Retinal pigment epithelial cell (primary cell): ENCODE measurements at regions not wholly inside any gene's neighbourhood (a gene's known extent, or its start where the extent isn't known, plus 50 kb on each side); places are given as distances from the start of the nearest gene placed in this dataset.

Source experiments
- DNase-seq: peaks from one replicate; pipeline ENCODE4 v3.0.0-alpha.2; 2010; ENCODE audit warnings: low read depth
- H3K4me3 ChIP-seq: 2 replicates; pipeline ENCODE4 v1.5.1; 2011; ENCODE audit warnings: mild to moderate bottlenecking, low read length, control low read depth, moderate library complexity
- CTCF ChIP-seq: conservative IDR thresholded peaks from 2 replicates; pipeline ENCODE4 v1.5.1; 2011; ENCODE audit warnings: low read depth, low read length, control low read depth, inconsistent platforms

- DNase-seq: no peak
- no peak for TF ChIP-seq CTCF
Observed at GRCh38 chr21:38134084-38134873, 122.5 kb upstream of the KCNJ15 start.

GRCh38 chr21:38136201-38136600, 120.6 kb upstream of the KCNJ15 start:
- DNase-seq: no peak
- no peak overlapping the region for H3K4me3 ChIP-seq
- TF ChIP-seq CTCF: no peak

More at GRCh38 chr21:38134084-38134873, 122.5 kb upstream of the KCNJ15 start:
- H3K4me3 ChIP-seq: no peak overlapping the region

GRCh38 chr21:38139380-38140168, 117.2 kb upstream of the KCNJ15 start:
- peak; percentile 39 for DNase-seq
- no peak for TF ChIP-seq CTCF

GRCh38 chr21:38140207-38140903, 116.4 kb upstream of the KCNJ15 start:
- peak; percentile 62 for DNase-seq
- H3K4me3 ChIP-seq: no peak overlapping the region
- no peak for TF ChIP-seq CTCF

More at GRCh38 chr21:38139380-38140168, 117.2 kb upstream of the KCNJ15 start:
- no peak overlapping the region for H3K4me3 ChIP-seq

- TF ChIP-seq CTCF: no peak
- no peak for DNase-seq
- H3K4me3 ChIP-seq: no peak overlapping the region
Observed at GRCh38 chr21:38142224-38142623, 114.6 kb upstream of the KCNJ15 start.

- no peak for TF ChIP-seq CTCF
- DNase-seq: no peak
Observed at GRCh38 chr21:38144193-38144592, 112.6 kb upstream of the KCNJ15 start.

More at GRCh38 chr21:38144193-38144592, 112.6 kb upstream of the KCNJ15 start:
- H3K4me3 ChIP-seq: no peak overlapping the region
